ENCODE measurements at regions not wholly inside any gene's neighbourhood (a gene's known extent, or its start where the extent isn't known, plus 50 kb on each side); places are given as distances from the start of the nearest gene placed in this dataset.

DNA sequence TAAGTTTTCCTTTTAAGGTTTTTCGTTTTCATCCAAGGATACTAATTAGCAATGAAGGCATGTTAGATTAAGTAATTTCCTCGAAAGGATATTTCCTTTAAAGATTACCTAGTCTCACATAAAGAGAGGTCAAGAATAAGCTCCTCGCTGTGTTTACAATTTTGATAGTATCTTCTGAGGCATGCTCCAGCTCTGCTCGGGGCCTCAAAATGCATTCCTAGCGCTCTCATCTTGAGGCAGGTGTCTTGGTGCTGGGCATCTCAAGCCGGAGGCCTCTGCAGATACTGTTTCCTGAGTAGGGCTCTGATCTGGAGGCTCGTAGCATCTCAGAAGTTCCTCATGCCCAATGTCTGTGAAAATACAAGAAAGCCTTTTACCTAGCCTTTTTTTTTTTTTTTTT lies 128.6 kb upstream of the SNX19 start:
- no peak overlapping the region for H4K8ac ChIP-seq (replicated peaks; ENCODE audit: insufficient read length, low read depth, low read length)

More for the DNA sequence above, 128.6 kb upstream of the SNX19 start:
- no peak overlapping the region for H3K9ac ChIP-seq (ENCODE audit: extremely low read depth, insufficient read length, low read length)
- H3K4me2 ChIP-seq (ENCODE audit: insufficient read depth, insufficient read length, low read length), result no peak overlapping the region
- Mint-ChIP-seq H3K9me3 (peaks cover 0 to 2% of the 10 kb centered on the region in 2 experiments; a peak in 1 of 5 replicates), H3K27ac (no peak overlapping the region), H3K36me3 (ENCODE audit: insufficient read depth in 1 of 3, low read depth in 3 of 3) (peaks cover 0 to 2% (median 0%) of the 10 kb centered on the region in 3 experiments; a peak in 1 of 7 replicates), H3K4me3 (no peak overlapping the region), H3K27me3 (ENCODE audit: low read depth) (peaks cover 4% of the 10 kb centered on the region), H3K4me1 (peaks cover 5 to 9% of the 10 kb centered on the region in 2 experiments; a peak in 2 of 4 replicates)
- no peak overlapping the region for H2AFZ ChIP-seq (ENCODE audit: low read length)
- H3K9me3 ChIP-seq (ENCODE audit: control insufficient read depth, low read depth, low read length), result no peaks in the 10 kb centered on the region
- H2BK120ac ChIP-seq (ENCODE audit: low read depth, low read length, poor library complexity, severe bottlenecking), result no peak overlapping the region
- no peaks in the 10 kb centered on the region for H3K79me1 ChIP-seq (ENCODE audit: insufficient read depth, low read depth, low read length, poor library complexity, severe bottlenecking)
- no peak overlapping the region for H2BK12ac ChIP-seq (ENCODE audit: insufficient read length, low read depth, low read length)
- H4K20me1 ChIP-seq (ENCODE audit: control insufficient read depth, insufficient read depth, insufficient read length), result no peaks in the 10 kb centered on the region
- no peak overlapping the region for H4K5ac ChIP-seq (ENCODE audit: insufficient read length, low read depth, low read length)
- no peak overlapping the region for H3K23ac ChIP-seq (ENCODE audit: insufficient read length, low read depth, low read length)
- no peak overlapping the region for H4K91ac ChIP-seq (ENCODE audit: insufficient read length, low read depth, low read length)
- TF ChIP-seq, protein P1, sequence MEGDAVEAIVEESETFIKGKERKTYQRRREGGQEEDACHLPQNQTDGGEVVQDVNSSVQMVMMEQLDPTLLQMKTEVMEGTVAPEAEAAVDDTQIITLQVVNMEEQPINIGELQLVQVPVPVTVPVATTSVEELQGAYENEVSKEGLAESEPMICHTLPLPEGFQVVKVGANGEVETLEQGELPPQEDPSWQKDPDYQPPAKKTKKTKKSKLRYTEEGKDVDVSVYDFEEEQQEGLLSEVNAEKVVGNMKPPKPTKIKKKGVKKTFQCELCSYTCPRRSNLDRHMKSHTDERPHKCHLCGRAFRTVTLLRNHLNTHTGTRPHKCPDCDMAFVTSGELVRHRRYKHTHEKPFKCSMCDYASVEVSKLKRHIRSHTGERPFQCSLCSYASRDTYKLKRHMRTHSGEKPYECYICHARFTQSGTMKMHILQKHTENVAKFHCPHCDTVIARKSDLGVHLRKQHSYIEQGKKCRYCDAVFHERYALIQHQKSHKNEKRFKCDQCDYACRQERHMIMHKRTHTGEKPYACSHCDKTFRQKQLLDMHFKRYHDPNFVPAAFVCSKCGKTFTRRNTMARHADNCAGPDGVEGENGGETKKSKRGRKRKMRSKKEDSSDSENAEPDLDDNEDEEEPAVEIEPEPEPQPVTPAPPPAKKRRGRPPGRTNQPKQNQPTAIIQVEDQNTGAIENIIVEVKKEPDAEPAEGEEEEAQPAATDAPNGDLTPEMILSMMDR (conservative IDR thresholded peaks at IDR 0.05), result no peak
- no peaks in the 10 kb centered on the region for H3K79me2 ChIP-seq (ENCODE audit: insufficient read depth, low read length)
- H2AK5ac ChIP-seq (ENCODE audit: insufficient read length, low read length), result no peak overlapping the region
- H3K4ac ChIP-seq (ENCODE audit: low read depth, low read length), result no peak overlapping the region
- no peak overlapping the region for H3K27ac ChIP-seq (ENCODE audit: insufficient read length, low read depth, low read length)
- H2BK20ac ChIP-seq (ENCODE audit: low read depth, low read length, poor library complexity, severe bottlenecking), result no peak overlapping the region
- no peaks in the 10 kb centered on the region for H3K27me3 ChIP-seq (ENCODE audit: insufficient read depth, low read length)
- no peak for DNase-seq
- no CpG with 5 or more reads among the region's 7 CpGs for WGBS (ENCODE audit: extremely low coverage, insufficient read length, low lambda C conversion rate)
- no peaks in the 10 kb centered on the region for H3K4me1 ChIP-seq (ENCODE audit: insufficient read depth, low read length)
- no peak overlapping the region for H3K18ac ChIP-seq (ENCODE audit: insufficient read length, low read depth, low read length)
- H3K56ac ChIP-seq (ENCODE audit: insufficient read length, low read depth, low read length), result no peak overlapping the region
- no peak overlapping the region for H2BK15ac ChIP-seq (ENCODE audit: low read depth, low read length)
- H3T11ph ChIP-seq (ENCODE audit: low read length), result no peak overlapping the region
- no peak overlapping the region for H2BK5ac ChIP-seq (ENCODE audit: insufficient read length, low read length)
- no peaks in the 10 kb centered on the region for H3K23me2 ChIP-seq (ENCODE audit: insufficient read length, low read depth, low read length, poor library complexity, severe bottlenecking)
- H3K14ac ChIP-seq (ENCODE audit: insufficient read depth, low read length), result no peak overlapping the region

Measured in H9 (cell line).